PC-9 (cell line): ENCODE measurements at regions not wholly inside any gene's neighbourhood (a gene's known extent, or its start where the extent isn't known, plus 50 kb on each side); places are given as distances from the start of the nearest gene placed in this dataset.
"Not testable (repeated sequence)": the region's sequence is repeated elsewhere in the genome, so short reads cannot be mapped to it uniquely, and the experiment has no call there.

Experiments
- BruUV-seq: library from RNA; stranded (reverse); fragments of 400-500 nt; replicated peaks from 2 replicates; lab custom pipeline; 2021; lab: Mats Ljungman, UMichigan
- CTCF ChIA-PET: fragments of 300-600 bp; sonication (Branson Sonifier 250); formaldehyde crosslinking; loops from one replicate; lab custom pipeline; 2022; ENCODE audit warnings: antibody characterized with exemption; lab: Charles Lee
- POLR2A ChIA-PET: fragments of 300-600 bp; sonication (Branson Sonifier 250); formaldehyde crosslinking; loops from one replicate; lab custom pipeline; 2022; ENCODE audit warnings: antibody characterized with exemption; ENCODE audit not compliant: unreplicated experiment; lab: Charles Lee
- DNase-seq, 2 experiments: peaks; one replicate each; pipeline versions ENCODE4 v3.0.0 to v3.0.0-alpha.2; 2015 to 2022; ENCODE audit warnings: mixed read lengths in 1 of 2
- H2AFZ ChIP-seq: fragments of 200-600 bp; sonication (generic); 2 replicates; pipeline ENCODE4 v1.8.1; 2017; ENCODE audit warnings: antibody characterized with exemption
- H3F3A ChIP-seq: fragments of 200-600 bp; sonication (generic); 2 replicates; pipeline ENCODE4 v1.8.1; 2017; ENCODE audit warnings: antibody characterized with exemption, mild to moderate bottlenecking, low read depth; ENCODE audit not compliant: insufficient read depth
- H3K27ac ChIP-seq: fragments of 200-600 bp; sonication (generic); 2 replicates; pipeline ENCODE4 v1.6.1; 2016; ENCODE audit warnings: mixed run types
- H3K27me3 ChIP-seq: fragments of 200-600 bp; sonication (generic); 2 replicates; pipeline ENCODE4 v1.6.1; 2016; ENCODE audit warnings: low read depth, mixed run types; ENCODE audit not compliant: insufficient read depth
- H3K36me3 ChIP-seq: fragments of 200-600 bp; sonication (generic); 2 replicates; pipeline ENCODE4 v1.6.1; 2016; ENCODE audit warnings: low read depth, mixed run types
- H3K4me1 ChIP-seq: fragments of 200-600 bp; sonication (generic); replicated peaks from 2 replicates; pipeline ENCODE4 v1.6.1; 2016; ENCODE audit warnings: mixed run types; ENCODE audit not compliant: insufficient read depth
- H3K4me2 ChIP-seq: fragments of 200-600 bp; sonication (generic); 2 replicates; pipeline ENCODE4 v1.6.1; 2017; ENCODE audit warnings: mixed run types
- H3K4me3 ChIP-seq: fragments of 200-600 bp; sonication (generic); 2 replicates; pipeline ENCODE4 v1.6.1; 2016; ENCODE audit warnings: mixed run types
- H3K79me2 ChIP-seq: fragments of 200-600 bp; sonication (generic); 2 replicates; pipeline ENCODE4 v1.6.1; 2017; ENCODE audit warnings: low read depth, mixed run types
- H3K9me2 ChIP-seq: fragments of 200-600 bp; sonication (generic); 2 replicates; pipeline ENCODE4 v1.8.1; 2017; ENCODE audit warnings: mild to moderate bottlenecking; ENCODE audit not compliant: insufficient read depth
- H3K9me3 ChIP-seq: fragments of 200-600 bp; sonication (generic); 2 replicates; pipeline ENCODE4 v1.8.1; 2016; ENCODE audit warnings: low read depth; ENCODE audit not compliant: insufficient read depth
- H4K20me1 ChIP-seq: fragments of 200-600 bp; sonication (generic); 2 replicates; pipeline ENCODE4 v1.8.1; 2017; ENCODE audit not compliant: insufficient read depth
- CTCF ChIP-seq: fragments of 200-600 bp; sonication (generic); conservative IDR thresholded peaks from 2 replicates; pipeline ENCODE4 v1.6.1; 2017; ENCODE audit warnings: mixed run types, antibody characterized with exemption, mild to moderate bottlenecking, moderate library complexity
- EZH2 ChIP-seq: fragments of 200-600 bp; sonication (generic); IDR thresholded peaks from 2 replicates; pipeline ENCODE4 v1.8.0; 2017; ENCODE audit warnings: antibody characterized with exemption, low read depth
- intact Hi-C: fragments of 100-400 bp; cut with micrococcal nuclease; formaldehyde crosslinking; loops from one replicate; pipeline ENCODE4 v1.10.0; 2022; ENCODE audit not compliant: unreplicated experiment

DNA sequence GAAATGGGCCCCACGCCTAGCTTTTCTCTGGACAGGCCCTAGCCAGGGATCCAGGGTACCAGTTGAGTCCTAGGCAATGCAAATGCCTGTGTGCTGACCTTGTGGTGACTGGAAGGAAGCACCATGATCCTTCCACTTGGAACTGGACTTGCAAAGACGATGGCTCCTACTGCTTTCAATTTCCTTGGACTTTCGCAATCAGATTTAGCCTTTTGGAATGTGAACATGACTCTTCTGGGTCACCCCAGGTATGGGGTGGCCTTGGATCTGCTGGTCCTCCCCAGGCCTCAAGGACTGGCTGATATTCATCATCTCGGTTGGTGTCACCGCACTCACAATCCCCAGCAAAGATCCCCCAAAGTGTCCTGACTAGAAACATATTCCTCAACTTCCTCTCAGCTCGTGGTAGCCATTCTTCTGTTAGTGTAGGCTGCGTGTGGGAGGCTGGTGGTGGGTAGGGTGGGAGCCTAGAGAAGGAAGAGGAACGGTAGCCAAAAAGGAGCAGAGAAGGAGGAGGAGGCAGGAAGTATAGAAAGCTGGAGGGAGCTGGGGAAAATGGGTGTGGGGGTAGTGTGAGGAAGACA, 130.5 kb downstream of the PPIAL4G start:
- TF ChIP-seq CTCF = no peak
- TF ChIP-seq EZH2 = no peak
- no peak overlapping the region for H3K27ac ChIP-seq
- H3K36me3 ChIP-seq = no peaks in the 10 kb centered on the region
- no peaks in the 10 kb centered on the region for H3K79me2 ChIP-seq
- intact Hi-C loops = no loop called here
- DNase-seq = no peak
- CTCF ChIA-PET = no interaction called here
- no peak overlapping the region for H2AFZ ChIP-seq
- POLR2A ChIA-PET = no interaction called here
- peaks cover 6% of the 10 kb centered on the region; the same call in 1 of the 2 replicates for H3K4me1 ChIP-seq
- H3K9me2 ChIP-seq = 0 out of 2 replicates have a peak, but pooled peaks cover 4% of the 10 kb centered on the region
- no peaks in the 10 kb centered on the region for H4K20me1 ChIP-seq
- H3K9me3 ChIP-seq = no peaks in the 10 kb centered on the region
- no peaks in the 10 kb centered on the region for H3K27me3 ChIP-seq
- H3K4me2 ChIP-seq = no peak overlapping the region
- H3F3A ChIP-seq = peaks cover 16% of the 10 kb centered on the region; the same call in 1 of the 2 replicates
- no peak overlapping the region for H3K4me3 ChIP-seq
- no TSS peak for BruUV-seq

- Histone ChIP-seq H3K36me3 (no peaks in the 10 kb centered on the region), H3K9me2 (0 out of 2 replicates have a peak, but pooled peaks cover 4% of the 10 kb centered on the region), H3K79me2 (no peaks in the 10 kb centered on the region), H3K27me3 (no peaks in the 10 kb centered on the region), H3F3A (peaks cover 8% of the 10 kb centered on the region; the same call in 1 of the 2 replicates), H3K4me2 (no peak overlapping the region), H3K4me1 (peaks cover 6% of the 10 kb centered on the region; the same call in 1 of the 2 replicates), H4K20me1 (no peaks in the 10 kb centered on the region), H3K4me3 (no peak overlapping the region), H3K27ac (no peak overlapping the region), H2AFZ (no peak overlapping the region), H3K9me3 (no peaks in the 10 kb centered on the region)
- intact Hi-C loops = no loop called here
- CTCF ChIA-PET = interaction anchor here (0.6 kb wide), 1 partner anchor 82 kb away, joined by 5 read pairs; no protein-coding TSS in a partner anchor
- POLR2A ChIA-PET = no interaction called here
- DNase-seq = no peak
- TF ChIP-seq EZH2 = no peak
- BruUV-seq = no TSS peak
These were observed 135.3 kb downstream of the PPIAL4G start for GRCh38 chr1:148347781-148348180.

- H3K36me3 ChIP-seq, H3K9me2 ChIP-seq, CTCF ChIA-PET, DNase-seq, H4K20me1 ChIP-seq, POLR2A ChIA-PET, H3K9me3 ChIP-seq, H3K27me3 ChIP-seq, H3K27ac ChIP-seq, BruUV-seq, H2AFZ ChIP-seq, H3K79me2 ChIP-seq, H3K4me3 ChIP-seq, H3K4me2 ChIP-seq, intact Hi-C loops: not testable (repeated sequence)
- TF ChIP-seq CTCF = peak; percentile 71
- peaks cover 11% of the 10 kb centered on the region; the same call in 1 of the 2 replicates for H3F3A ChIP-seq
- H3K4me1 ChIP-seq = peaks cover 26% of the 10 kb centered on the region
These were observed 137.4 kb downstream of the PPIAL4G start for GRCh38 chr1:148345659-148346151.

DNA sequence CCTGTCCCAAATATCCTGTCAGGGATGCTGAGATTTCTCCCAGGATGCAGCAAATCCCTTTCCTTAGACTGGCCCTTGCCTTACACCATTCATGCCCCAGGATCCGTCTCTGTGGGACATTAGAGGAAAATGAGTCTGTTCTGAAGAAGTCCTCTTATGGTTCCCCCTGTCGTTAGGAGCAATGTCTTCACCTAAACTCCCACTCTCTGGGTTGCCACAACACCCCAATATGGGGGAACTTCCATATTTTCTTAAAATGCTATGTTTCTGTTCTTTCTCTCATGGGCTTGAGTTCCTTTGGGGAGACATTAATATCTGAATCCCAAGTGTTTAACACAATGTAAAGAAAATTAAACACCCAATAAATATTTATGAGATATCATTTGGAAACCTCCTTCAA, 138.5 kb downstream of the PPIAL4G start:
- DNase-seq, H3K36me3 ChIP-seq, H3K4me2 ChIP-seq, H3K27me3 ChIP-seq, CTCF ChIA-PET, H4K20me1 ChIP-seq, H3K9me3 ChIP-seq, POLR2A ChIA-PET, H3K4me3 ChIP-seq, H3K79me2 ChIP-seq, H2AFZ ChIP-seq, H3K9me2 ChIP-seq, intact Hi-C loops, BruUV-seq, H3K27ac ChIP-seq: not testable (repeated sequence)
- peaks cover 11% of the 10 kb centered on the region; the same call in 1 of the 2 replicates for H3F3A ChIP-seq
- peaks cover 26% of the 10 kb centered on the region for H3K4me1 ChIP-seq

GRCh38 chr1:148341729-148342128, 141.4 kb downstream of the PPIAL4G start:
- H3K36me3 ChIP-seq, H2AFZ ChIP-seq, H3K27me3 ChIP-seq, BruUV-seq, H3K9me3 ChIP-seq, POLR2A ChIA-PET, intact Hi-C loops, H3K9me2 ChIP-seq, CTCF ChIA-PET, H3K79me2 ChIP-seq, H4K20me1 ChIP-seq, H3K4me3 ChIP-seq: not testable (repeated sequence)
- Histone ChIP-seq H3K4me1 (peaks cover 26% of the 10 kb centered on the region), H3K4me2 (peak overlapping the region; percentile 48), H3F3A (peaks cover 12% of the 10 kb centered on the region; the same call in 1 of the 2 replicates), H3K27ac (peak overlapping the region; percentile 38)
- DNase-seq = peak in 1 of 2 experiments; percentile 67
